Large intestine (tissue), 3 donors: ENCODE measurements at regions not wholly inside any gene's neighbourhood (a gene's known extent, or its start where the extent isn't known, plus 50 kb on each side); places are given as distances from the start of the nearest gene placed in this dataset.

Experiments
- DNase-seq, 2 donors: peaks; one replicate each; pipeline versions ENCODE4 v3.0.0 to v3.0.0-alpha.2; 2013
- H3K27ac ChIP-seq: one replicate; pipeline ENCODE4 v1.5.1; 2013; ENCODE audit warnings: low read length
- H3K27me3 ChIP-seq: 2 replicates; pipeline ENCODE4 v1.6.1; 2013; ENCODE audit warnings: low read length; ENCODE audit not compliant: control insufficient read depth, insufficient read depth
- H3K36me3 ChIP-seq: 2 replicates; pipeline ENCODE4 v1.6.1; 2013; ENCODE audit warnings: low read length; ENCODE audit not compliant: control insufficient read depth, insufficient read depth
- H3K4me1 ChIP-seq: one replicate; pipeline ENCODE4 v1.6.1; 2013; ENCODE audit warnings: low read length; ENCODE audit not compliant: control insufficient read depth, insufficient read depth
- H3K4me3 ChIP-seq: one replicate; pipeline ENCODE4 v1.5.1; 2013; ENCODE audit warnings: low read length
- H3K9me3 ChIP-seq: one replicate; pipeline ENCODE4 v1.6.1; 2013; ENCODE audit warnings: mild to moderate bottlenecking, low read depth, low read length, moderate library complexity; ENCODE audit not compliant: control insufficient read depth
- WGBS: methylation state at CpG from one replicate; pipeline ENCODE4 v1.1.5; 2013; ENCODE audit warnings: low lambda C conversion rate; ENCODE audit not compliant: insufficient coverage; 5-methylcytosine and 5-hydroxymethylcytosine counted together

DNA sequence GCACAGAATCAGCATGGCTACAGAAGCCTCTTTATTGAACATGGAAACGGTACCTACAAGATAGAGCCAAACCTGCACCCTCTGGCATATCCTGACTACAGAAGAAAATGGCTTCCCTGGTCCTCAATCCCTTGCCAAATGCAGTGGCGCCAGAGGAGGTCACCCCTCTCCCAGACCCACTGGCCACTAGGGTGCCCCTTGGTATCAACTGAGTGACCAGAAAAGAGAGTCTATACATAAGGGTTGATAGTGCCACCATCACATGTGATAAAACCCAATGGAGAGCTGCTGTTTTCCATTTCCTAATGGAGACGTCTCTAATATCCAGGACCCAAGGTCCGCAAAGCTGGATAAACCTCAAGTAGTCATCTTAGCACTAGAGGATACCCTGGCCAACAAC is 52.7 kb upstream of the ALK start:
- WGBS: no CpG with 5 or more reads among the region's 4 CpGs
- H3K9me3 ChIP-seq: no peaks in the 10 kb centered on the region
- no peaks in the 10 kb centered on the region for H3K27me3 ChIP-seq
- H3K4me1 ChIP-seq: no peaks in the 10 kb centered on the region
- no peaks in the 10 kb centered on the region for H3K36me3 ChIP-seq
- no peak for DNase-seq
- no peak overlapping the region for H3K27ac ChIP-seq
- no peak overlapping the region for H3K4me3 ChIP-seq

GRCh38 chr2:29977284-29977683 is 55.9 kb upstream of the ALK start:
- no peak overlapping the region for H3K4me3 ChIP-seq
- WGBS: no CpG with 5 or more reads among the region's 3 CpGs

DNA sequence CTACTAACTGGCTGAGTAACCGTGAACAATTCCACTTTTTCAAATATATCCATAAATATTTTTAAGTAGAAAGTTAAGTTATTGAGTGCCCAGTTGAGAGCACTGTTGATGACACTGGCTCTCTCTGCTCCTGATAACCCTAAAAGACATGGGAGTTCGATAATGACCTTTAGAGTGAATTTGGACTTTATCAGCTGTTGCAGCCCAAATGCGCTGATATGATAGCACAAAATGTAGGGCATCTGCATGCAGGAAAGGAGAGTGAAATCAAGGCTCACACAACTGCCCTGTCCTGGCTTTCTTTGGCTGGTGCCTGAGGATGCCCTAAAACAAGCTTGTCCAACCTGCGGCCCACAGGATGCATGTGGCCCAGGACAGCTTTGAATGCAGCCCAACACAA is 60.0 kb upstream of the ALK start:
- no peaks in the 10 kb centered on the region for H3K27me3 ChIP-seq
- H3K9me3 ChIP-seq: no peaks in the 10 kb centered on the region
- DNase-seq: no peak
- no peak overlapping the region for H3K27ac ChIP-seq
- H3K36me3 ChIP-seq: no peaks in the 10 kb centered on the region
- no peak overlapping the region for H3K4me3 ChIP-seq
- H3K4me1 ChIP-seq: no peaks in the 10 kb centered on the region
- no CpG with 5 or more reads among the region's 4 CpGs for WGBS

More at GRCh38 chr2:29977284-29977683, 55.9 kb upstream of the ALK start:
- H3K4me1 ChIP-seq: no peaks in the 10 kb centered on the region
- H3K27ac ChIP-seq: no peak overlapping the region
- H3K27me3 ChIP-seq: no peaks in the 10 kb centered on the region
- DNase-seq: no peak
- H3K9me3 ChIP-seq: no peaks in the 10 kb centered on the region
- H3K36me3 ChIP-seq: no peaks in the 10 kb centered on the region

- 40% methylated on average over 1 of the region's 4 CpGs for WGBS
- DNase-seq: no peak
- Histone ChIP-seq H3K4me1 (no peaks in the 10 kb centered on the region), H3K27ac (no peak overlapping the region), H3K36me3 (no peaks in the 10 kb centered on the region), H3K4me3 (no peak overlapping the region), H3K27me3 (no peaks in the 10 kb centered on the region), H3K9me3 (no peaks in the 10 kb centered on the region)
Observed at GRCh38 chr2:29983308-29983707, 61.9 kb upstream of the ALK start.

DNA sequence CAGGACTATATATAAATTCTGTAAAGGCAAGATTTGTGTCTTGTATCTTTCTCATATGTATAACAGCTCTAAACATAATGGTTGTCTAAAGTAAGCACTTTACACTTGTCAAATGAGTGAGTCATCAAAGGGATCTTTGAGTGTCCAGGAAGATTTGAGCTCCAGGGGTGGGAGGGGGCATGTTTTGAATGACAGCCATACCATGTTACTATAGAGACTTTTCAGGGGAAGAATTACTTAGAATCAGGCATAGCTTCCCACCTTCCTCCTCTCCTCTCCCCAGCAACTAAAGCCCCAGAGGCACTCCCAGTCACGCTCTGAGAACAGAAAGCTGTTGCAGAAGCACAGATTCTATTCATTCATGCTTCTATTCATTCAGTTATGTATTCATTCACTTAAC is 65.8 kb upstream of the ALK start:
- no peaks in the 10 kb centered on the region for H3K4me1 ChIP-seq
- WGBS: 80% methylated on average over 1 of the region's 1 CpG
- no peaks in the 10 kb centered on the region for H3K9me3 ChIP-seq
- H3K27me3 ChIP-seq: no peaks in the 10 kb centered on the region
- DNase-seq: no peak
- no peak overlapping the region for H3K4me3 ChIP-seq
- no peak overlapping the region for H3K27ac ChIP-seq
- H3K36me3 ChIP-seq: no peaks in the 10 kb centered on the region

GRCh38 chr2:29990129-29990528 is 68.7 kb upstream of the ALK start:
- H3K9me3 ChIP-seq: no peaks in the 10 kb centered on the region
- H3K36me3 ChIP-seq: no peaks in the 10 kb centered on the region
- H3K4me3 ChIP-seq: no peak overlapping the region
- no peaks in the 10 kb centered on the region for H3K27me3 ChIP-seq
- H3K27ac ChIP-seq: no peak overlapping the region
- no peaks in the 10 kb centered on the region for H3K4me1 ChIP-seq
- 78% methylated on average over 2 of the region's 4 CpGs for WGBS
- DNase-seq: no peak

- no peak for DNase-seq
- Histone ChIP-seq H3K4me1 (no peaks in the 10 kb centered on the region), H3K27me3 (no peaks in the 10 kb centered on the region)
Observed at GRCh38 chr2:29991086-29991485, 69.7 kb upstream of the ALK start.

DNA sequence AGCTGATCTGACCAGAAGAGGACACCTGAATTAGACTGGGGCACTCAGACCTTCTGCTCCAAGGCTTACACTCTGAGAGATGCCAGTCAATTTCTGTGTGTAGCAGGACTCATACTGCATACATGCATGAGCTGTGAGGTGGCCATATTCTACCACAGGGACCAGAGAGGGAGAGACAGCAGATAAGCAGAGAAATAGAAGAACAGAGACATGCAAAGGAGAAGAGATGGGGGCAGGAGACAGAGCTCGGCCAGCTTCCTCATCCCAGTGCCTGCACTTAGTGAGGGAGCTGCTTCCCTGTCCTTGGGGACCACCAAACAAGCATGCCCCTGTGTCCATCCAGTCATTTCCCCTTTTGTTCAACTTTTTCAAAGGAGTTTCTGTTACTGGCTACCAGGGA is 73.9 kb upstream of the ALK start:
- no peaks in the 10 kb centered on the region for H3K27me3 ChIP-seq
- no peak overlapping the region for H3K4me3 ChIP-seq
- H3K36me3 ChIP-seq: no peaks in the 10 kb centered on the region
- no CpG with 5 or more reads among the region's 1 CpG for WGBS
- H3K27ac ChIP-seq: no peak overlapping the region
- no peak for DNase-seq
- no peaks in the 10 kb centered on the region for H3K9me3 ChIP-seq
- H3K4me1 ChIP-seq: no peaks in the 10 kb centered on the region

More at GRCh38 chr2:29991086-29991485, 69.7 kb upstream of the ALK start:
- Histone ChIP-seq H3K36me3 (no peaks in the 10 kb centered on the region), H3K27ac (no peak overlapping the region), H3K4me3 (no peak overlapping the region), H3K9me3 (no peaks in the 10 kb centered on the region)
- no CpG with 5 or more reads among the region's 3 CpGs for WGBS

GRCh38 chr2:30003128-30003527 is 81.7 kb upstream of the ALK start:
- H3K4me1 ChIP-seq: no peaks in the 10 kb centered on the region
- H3K27me3 ChIP-seq: no peaks in the 10 kb centered on the region
- no peak for DNase-seq
- no peaks in the 10 kb centered on the region for H3K36me3 ChIP-seq
- no peaks in the 10 kb centered on the region for H3K9me3 ChIP-seq
- H3K27ac ChIP-seq: no peak overlapping the region
- H3K4me3 ChIP-seq: no peak overlapping the region

DNA sequence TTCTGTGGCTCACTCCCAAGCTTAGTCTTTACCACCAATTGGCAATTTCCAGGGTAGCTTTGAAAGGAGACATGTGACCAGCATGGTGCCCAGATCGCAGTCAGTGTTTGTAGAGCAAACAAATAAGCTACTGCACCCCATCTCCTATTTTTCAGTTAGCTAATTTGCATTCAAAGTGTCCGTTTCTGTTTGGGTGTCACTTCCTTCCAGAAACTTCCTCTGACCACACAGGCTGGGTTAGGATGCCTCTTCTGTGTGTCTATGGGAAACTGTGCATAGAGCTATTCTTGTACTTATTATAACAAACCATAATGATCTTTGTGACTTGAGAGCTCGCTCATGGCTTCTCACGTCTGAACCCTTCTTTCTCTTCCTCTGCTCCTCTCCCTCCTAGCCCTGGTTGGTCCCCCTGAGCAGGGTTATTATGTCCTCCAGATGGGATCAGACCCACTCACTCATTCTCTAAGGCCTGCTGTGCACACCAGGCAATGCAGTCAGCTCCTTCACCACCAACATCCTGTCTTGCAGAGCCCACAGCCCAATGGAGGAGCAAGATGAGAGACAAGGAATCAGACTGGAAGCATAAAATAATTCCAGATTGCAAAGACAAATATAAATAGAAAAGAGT is 101.2 kb upstream of the ALK start:
- no peak overlapping the region for H3K27ac ChIP-seq
- no peak overlapping the region for H3K4me3 ChIP-seq
- WGBS: no CpG with 5 or more reads among the region's 4 CpGs

GRCh38 chr2:30024281-30024680 is 102.9 kb upstream of the ALK start:
- Histone ChIP-seq H3K9me3 (no peaks in the 10 kb centered on the region), H3K4me3 (no peak overlapping the region), H3K36me3 (no peaks in the 10 kb centered on the region), H3K27me3 (peaks cover 21% of the 10 kb centered on the region), H3K27ac (no peak overlapping the region), H3K4me1 (no peaks in the 10 kb centered on the region)
- no CpG with 5 or more reads among the region's 2 CpGs for WGBS
- DNase-seq: no peak

More for the DNA sequence above, 101.2 kb upstream of the ALK start:
- no peaks in the 10 kb centered on the region for H3K36me3 ChIP-seq
- no peaks in the 10 kb centered on the region for H3K9me3 ChIP-seq
- DNase-seq: no peak
- H3K27me3 ChIP-seq: peaks cover 12% of the 10 kb centered on the region
- no peaks in the 10 kb centered on the region for H3K4me1 ChIP-seq
